ENCODE measurements at regions not wholly inside any gene's neighbourhood (a gene's known extent, or its start where the extent isn't known, plus 50 kb on each side); places are given as distances from the start of the nearest gene placed in this dataset.
"Not testable (repeated sequence)": the region's sequence is repeated elsewhere in the genome, so short reads cannot be mapped to it uniquely, and the experiment has no call there.

DNA sequence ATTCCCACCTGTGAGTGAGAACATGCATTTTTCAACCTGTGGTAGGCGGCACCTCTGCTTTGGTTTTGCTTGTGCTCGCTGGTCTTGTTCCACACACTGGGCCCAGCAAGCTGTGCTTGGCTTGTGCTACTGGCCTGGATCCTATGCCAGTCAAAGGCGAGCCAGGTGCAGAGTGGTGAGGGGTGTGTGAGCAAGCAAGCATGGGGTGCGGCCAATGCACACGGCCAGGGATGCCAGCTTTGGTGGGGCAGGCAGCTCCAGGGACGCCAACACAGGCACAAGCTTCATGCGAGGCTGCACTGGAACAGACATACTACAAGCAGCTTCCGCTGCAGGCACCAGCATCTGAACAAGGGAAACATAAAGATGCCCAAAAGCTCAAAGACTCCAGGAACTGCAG lies 654.9 kb upstream of the EYS start:
- ATAC-seq = no peak

DNA sequence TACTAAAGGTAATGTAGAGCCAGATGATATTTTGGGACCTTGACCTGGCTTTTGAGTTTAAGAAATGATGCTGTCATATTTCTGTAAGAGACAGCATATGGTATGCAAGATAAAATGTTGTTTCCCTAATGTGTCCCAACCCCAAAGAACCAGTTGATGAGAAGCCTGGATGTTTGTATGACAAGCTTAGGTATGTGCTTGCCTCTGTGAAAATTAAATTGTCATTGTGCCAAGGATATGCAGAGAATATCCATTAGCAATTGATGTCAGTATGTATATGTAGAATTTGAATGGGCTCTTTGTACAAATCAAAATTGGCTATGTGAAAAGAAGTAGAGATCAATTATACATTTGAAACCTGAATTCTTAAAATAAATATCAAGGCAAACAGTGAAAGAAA lies 650.8 kb upstream of the EYS start:
- ATAC-seq = no peak

DNA sequence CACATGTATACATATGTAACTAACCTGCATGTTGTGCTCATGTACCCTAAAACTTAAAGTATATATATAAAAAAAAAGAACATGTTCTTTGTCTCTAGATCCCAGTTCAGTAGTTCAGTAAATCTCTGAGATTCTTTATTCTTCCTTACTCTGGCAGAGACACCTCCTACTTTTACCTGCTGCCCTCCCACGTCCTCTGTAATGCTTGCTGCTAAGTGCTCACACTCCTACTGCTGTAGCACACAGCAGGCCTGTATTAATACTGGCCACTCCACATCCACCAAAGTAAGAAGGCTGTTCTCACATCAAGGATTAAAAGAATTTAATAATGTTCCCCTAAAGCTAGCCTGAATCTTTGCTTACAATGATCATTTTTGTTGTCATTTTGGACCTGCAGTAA lies 648.4 kb upstream of the EYS start:
- ATAC-seq = no peak

- ATAC-seq = no peak
Observed at GRCh38 chr6:66344796-66345195, 637.8 kb upstream of the EYS start.

DNA sequence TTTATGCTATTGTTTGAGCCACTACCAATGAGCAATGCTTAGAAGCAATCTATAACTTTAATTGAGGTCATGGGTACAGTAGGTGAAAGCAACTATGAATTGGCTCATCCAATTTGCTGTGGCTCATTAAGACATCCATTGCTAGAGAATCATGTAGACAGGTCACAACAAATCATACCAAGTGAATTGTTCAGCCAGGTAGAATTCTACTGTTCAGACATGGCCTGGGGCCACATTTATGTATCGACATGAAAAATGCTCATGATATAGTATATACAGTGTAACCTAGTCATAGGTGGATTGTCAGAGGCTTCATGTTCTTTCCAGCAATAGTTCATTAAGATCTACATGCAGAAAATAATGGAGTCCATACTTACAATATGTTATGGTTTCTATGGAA lies 633.7 kb upstream of the EYS start:
- ATAC-seq = no peak

DNA sequence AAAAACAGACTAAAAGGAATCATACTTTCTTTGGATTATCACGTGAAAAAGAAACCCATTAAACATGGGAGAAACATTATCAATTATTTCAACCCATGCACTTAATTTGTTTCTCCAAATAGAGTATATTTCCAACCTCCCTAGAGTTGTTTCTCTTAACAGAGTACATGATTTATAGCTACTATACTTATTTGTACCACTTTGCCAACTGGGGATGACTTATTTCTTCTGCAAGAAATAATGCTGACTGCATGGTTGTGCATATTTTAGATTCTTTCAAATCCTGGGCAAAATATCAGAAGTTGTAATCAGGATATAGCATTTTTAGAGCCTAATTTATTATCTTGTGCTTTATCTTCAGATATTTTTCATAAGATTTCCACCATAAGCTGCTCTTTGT lies 629.1 kb upstream of the EYS start:
- ATAC-seq = no peak

DNA sequence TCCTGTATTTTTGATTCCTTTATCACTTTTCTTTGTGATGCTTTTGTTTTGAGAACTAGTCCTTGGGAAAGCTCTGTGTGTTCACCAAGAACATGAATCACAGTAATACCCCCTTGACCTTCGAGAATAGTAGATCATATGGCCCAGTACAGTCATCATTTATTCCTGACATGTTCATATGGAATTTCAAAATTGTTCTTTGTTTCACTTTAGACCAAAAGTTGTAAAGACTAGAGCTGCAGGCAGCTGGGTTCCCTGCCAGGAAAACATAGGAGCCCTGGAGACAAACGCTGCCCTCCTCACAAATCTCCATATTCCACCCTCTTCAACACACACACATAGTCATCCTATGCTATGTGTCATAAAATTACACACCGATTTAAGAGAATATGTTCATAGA lies 621.2 kb upstream of the EYS start:
- no peak for ATAC-seq

GRCh38 chr6:66326228-66326627 lies 619.2 kb upstream of the EYS start:
- ATAC-seq = no peak

- ATAC-seq = no peak
Observed at GRCh38 chr6:66321017-66321416, 614.0 kb upstream of the EYS start.

DNA sequence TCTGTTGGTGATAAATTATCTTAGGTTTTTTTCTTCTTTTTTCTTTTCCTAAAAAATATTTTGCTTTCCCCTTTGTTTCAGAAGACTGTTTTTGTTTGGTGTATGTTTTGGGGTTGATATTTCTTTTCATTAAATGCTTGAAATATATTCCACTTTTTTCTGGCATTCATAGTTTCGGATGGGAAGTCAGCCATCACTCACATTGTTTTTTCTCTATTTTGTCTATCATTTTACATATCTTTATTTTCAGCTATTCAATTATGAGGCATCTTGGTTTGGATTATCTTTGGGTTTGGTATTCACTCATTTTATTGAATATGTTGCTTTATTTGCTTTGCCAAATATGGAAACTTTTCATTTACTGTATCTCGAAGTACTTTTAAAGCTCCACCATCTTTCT lies 600.5 kb upstream of the EYS start:
- no peak for ATAC-seq

DNA sequence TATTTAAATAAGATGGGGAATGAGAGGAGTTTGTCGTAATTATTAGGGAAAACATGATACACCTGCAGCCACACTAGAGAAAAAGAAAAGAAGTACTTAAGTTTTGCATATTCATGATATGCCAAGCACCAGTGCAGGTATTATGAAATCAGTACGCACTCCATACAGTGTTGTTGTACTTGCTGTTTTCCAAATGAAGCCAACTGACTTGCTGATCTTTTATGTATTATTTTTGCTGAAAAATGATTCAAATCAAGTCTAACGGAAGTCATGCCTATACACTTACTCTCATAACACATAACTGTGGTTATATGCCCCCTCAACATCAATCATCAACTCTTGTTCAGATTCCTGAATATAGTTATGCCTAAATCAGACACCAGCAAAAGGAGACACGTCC lies 584.9 kb upstream of the EYS start:
- no peak for ATAC-seq

GRCh38 chr6:66289889-66290288 lies 582.9 kb upstream of the EYS start:
- ATAC-seq = no peak

DNA sequence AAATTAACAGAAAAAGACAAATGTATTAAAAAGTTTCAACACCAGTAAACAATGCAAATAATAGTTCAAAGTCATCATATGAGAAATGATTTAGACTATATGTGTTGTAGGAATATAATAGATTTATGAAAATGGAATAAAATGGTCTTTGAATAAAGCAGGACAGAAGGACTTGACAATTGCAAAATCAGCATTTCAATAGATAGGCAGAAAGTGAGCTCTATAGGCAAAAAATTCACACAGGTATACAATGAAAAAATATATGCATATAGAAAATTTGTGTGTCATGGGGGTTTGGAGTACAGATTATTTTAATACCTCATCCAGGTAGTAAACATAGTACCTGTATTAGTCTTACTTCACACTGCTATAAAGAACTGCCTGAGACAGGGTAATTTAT lies 571.1 kb upstream of the EYS start:
- ATAC-seq = no peak

- no peak for ATAC-seq
Observed at GRCh38 chr6:66277400-66277799, 570.4 kb upstream of the EYS start.

DNA sequence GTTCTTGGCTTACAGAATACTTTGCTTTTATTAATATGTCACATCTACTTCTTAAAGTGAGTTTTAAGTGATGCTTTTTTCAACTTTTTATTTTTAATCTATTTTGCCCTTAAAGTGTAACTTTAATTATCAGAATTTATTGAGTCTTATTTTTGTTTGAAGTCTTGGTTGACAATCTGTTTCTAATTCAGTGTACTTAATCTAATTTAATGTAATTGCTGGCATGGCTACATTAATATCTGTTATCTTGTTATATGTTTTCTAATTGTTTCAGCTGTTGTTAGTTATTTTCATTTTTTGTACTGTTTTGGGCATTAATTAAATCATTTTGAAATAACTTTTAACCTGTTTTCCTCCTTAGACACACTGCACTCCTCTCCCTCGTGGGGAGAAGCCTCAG lies 558.7 kb upstream of the EYS start:
- no peak for ATAC-seq

- no peak for ATAC-seq
Observed at GRCh38 chr6:66264376-66264775, 557.4 kb upstream of the EYS start.

- ATAC-seq = not testable (repeated sequence)
Observed at GRCh38 chr6:66258731-66259487, 551.9 kb upstream of the EYS start.

DNA sequence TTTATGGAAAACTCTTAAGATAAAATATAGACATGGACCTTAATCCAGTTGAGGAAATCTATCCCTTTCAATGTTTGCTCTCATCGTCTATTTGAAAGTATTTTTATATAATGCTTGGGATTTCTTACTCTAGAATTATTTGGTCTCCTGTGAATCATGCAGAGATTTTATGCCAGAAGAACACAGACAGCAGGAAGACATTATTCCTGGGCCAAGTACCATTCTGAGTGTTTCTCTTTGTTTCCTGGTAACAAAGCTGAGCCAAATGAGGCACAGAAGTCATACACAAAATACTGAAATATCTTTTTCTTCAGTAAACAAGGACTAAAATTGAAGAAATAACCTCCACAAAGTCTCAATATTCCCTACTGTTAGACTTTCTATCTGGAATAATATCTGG lies 538.2 kb upstream of the EYS start:
- ATAC-seq = no peak

DNA sequence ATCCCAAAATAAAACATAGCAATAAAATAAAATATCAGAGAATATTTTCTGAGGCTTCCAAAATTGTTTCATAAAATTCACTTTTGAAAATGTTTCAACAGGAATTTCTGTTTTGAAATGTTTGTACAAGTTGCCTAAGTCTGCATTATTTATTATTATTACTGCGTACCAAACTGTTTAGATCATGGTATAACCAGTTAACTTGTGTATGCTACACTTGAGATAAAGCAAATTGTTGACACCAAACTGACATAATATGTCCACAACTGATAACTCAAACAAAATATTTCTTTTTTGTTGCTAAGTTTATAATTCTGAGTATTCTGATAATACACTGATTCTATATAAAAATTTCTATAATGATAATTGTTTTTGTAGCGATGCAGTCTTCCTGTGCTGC lies 531.8 kb upstream of the EYS start:
- ATAC-seq = no peak

DNA sequence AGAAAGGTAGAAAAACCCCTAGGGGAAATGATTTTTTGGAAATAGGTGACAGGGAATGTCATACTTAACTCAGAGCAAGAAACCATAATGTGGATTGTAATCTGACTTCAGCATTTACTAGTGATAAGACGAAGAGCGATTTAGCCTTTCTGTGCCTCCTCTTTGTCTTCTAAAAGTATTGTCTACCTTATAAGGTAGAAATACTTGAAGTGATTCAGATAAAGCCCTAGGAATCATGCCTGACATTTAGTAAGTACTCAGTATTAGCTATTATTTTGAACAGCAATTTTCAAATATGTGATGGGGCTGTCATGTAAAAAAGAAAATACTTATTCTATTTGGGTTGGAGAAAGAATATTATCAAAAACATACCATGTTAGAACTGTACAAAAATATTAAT lies 525.9 kb upstream of the EYS start:
- no peak for ATAC-seq

DNA sequence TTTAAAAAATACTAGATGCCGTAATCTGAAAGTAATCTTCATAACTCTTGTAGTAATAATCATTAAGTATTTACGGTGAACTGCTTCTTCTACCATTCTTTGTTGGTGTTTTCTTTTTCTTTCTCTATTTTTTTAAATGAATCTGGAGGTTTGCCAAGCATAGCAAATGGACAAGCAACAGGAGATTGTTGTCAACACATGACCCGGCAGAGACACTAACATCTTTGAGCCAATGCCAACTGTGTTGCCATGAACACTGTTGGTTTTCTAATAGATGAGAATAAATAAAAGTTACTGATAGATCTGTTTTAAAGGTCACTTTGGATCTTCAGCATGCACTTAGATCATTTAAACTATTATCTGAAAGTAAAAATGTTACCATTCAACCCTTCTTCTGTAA lies 523.6 kb upstream of the EYS start:
- ATAC-seq = no peak

DNA sequence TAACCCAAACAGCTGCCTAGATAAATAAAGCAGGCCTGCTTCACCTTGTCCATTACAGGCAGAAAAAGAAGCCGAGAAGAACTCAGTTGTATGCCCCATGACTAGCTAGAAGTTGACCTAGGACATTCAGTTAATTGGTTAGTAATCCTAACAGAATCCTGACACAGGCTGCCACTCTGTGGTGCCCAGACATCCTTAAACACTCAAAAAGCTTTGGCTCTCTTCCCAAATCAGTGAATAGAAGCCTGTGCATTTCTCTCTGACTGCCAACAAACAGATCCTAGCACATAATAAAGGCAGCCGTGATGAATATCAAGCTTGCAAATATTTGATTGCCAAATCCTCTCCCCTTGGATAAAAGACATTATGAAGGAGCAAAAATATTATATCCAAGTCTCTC lies 519.1 kb upstream of the EYS start:
- ATAC-seq = no peak

GRCh38 chr6:66210964-66211363 lies 503.9 kb upstream of the EYS start:
- ATAC-seq = no peak

DNA sequence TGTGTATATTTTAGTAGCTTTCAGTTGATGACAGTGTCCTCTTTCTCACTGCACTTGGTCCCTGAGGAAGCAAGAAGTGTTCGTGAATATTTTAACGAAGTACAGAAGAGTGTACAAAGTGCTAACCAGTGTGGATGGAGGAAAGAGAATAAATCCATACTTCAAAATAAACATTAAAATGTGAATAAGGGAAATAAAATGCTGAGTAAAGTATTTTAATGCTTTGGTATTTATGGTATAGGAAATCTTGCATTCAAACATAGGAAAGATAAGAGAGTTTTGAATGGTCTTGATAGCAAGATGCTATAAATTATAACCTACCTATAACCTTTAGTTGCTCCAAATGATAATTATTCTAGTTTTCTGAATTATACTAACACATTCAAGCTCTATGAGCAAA lies 493.4 kb upstream of the EYS start:
- no peak for ATAC-seq

GRCh38 chr6:66199171-66199570 lies 492.1 kb upstream of the EYS start:
- ATAC-seq = no peak

Data from esophagus mucosa (tissue), 1 donor.